HG02885 (cell line): ENCODE measurements at regions not wholly inside any gene's neighbourhood (a gene's known extent, or its start where the extent isn't known, plus 50 kb on each side); places are given as distances from the start of the nearest gene placed in this dataset.

Experiments
- ATAC-seq: cut with Tn5 transposase; IDR thresholded peaks from one replicate; pipeline ENCODE4 v1.9.1; 2021; ENCODE audit warnings: mild to moderate bottlenecking; ENCODE audit not compliant: unreplicated experiment, poor library complexity

GRCh38 chr3:158961911-158962310 is 160.1 kb downstream of the MFSD1 start:
- no peak for ATAC-seq

GRCh38 chr3:158970006-158970405 is 168.2 kb downstream of the MFSD1 start:
- ATAC-seq = no peak

DNA sequence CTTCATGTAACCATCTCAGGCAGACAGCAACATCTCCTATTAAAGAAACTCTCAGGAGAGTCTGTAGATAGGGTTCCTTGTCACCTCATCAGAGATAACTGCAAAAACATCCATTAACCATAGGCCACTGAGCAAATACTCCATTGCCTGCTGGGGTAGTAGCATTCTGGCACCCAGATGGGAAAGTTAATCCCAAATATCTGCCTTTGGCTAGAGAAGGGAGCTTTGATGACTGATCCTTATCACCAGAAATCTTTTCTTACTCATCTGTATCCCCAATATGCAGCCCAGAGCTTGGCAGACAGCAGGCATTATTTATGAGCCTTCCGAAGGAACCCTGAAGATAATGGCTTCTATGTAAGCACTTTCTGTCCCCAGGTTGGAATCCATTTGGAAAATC is 173.1 kb downstream of the MFSD1 start:
- no peak for ATAC-seq

DNA sequence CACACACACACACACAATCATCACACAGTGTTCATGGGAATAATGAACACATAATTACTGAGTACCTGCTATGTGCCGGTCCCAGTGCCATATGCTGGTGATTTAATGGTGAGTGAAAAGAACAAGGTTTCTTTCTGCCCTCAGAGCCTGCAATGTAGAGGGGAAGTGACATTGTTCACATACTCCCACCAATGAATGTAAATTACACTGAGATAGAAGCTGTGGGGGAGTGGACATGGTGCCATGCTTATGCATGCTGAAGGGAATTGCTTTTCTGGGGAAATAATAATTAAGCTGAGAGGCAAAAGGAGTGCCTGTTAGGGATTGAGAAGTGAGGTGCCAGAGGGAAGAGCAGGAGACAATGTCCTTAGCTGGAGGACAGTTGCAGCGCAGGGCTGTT is 175.1 kb downstream of the MFSD1 start:
- no peak for ATAC-seq

- ATAC-seq = no peak
These were observed 175.6 kb downstream of the MFSD1 start for GRCh38 chr3:158977497-158977896.

DNA sequence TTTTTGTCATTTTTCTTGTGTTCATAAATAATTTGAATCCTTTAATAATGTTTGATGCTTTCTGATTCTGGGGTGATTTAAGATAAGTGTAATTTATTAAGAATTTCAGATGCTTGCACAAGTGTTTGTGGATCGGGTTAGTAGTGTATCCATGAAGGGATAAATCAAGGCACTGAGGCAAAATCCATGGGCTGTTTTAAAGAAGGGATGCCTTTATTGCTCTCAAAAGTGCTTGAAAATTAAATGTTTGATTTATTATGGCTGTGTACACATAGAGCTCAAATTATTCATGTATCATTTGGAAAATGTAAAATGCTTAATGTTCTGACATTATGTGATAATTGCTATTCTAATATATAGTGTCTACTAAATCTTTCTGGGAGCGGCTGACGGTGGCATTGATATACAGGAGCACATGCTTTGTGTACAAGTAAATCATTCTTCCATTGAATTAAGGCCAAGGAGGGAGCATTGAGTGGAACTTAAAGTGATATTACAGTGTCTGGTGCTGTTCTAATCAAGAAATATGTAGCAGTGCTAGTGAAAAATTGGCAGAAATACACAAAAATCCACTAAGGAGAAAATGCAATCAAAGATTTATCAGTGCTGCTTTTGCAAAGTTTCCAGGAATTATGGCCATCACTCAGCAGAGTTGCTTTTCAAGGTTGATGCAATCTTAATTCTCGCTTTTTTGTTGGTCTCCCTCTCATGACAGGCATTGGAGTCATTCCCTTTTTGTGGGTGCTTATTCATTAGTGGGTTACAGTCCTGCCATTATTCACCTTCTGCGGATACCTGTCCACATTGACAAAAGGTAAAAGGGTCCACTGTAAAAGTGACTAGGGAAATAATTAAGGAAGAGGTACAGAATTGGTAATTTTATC is 181.6 kb downstream of the MFSD1 start:
- ATAC-seq = no peak

DNA sequence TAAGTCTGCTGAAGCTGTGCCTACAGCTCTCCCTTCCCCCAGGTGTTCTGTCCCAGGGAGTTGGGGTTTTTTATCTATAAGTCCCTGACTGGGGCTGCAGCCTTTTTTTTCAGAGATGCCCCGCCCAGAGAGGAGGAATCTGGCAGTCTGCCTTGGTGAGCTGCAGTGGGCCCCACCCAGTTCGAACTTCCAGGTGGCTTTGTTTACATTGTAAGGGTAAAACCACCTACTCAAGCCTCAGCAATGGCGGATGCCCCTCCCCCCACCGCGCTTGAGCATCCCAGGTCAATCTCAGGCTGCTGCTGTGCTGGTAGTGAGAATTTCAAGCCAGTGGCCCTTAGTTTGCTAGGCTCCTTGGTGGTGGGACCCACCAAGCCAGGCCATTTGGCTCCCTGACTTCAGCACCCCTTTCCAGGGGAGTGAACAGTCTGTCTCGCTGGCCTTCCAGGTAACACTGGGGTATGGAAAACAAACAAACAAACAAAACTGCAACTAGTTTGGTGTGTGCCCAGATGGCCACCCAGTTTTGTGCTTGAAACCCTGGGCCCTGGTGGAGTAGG is 189.4 kb downstream of the MFSD1 start:
- ATAC-seq = no peak

DNA sequence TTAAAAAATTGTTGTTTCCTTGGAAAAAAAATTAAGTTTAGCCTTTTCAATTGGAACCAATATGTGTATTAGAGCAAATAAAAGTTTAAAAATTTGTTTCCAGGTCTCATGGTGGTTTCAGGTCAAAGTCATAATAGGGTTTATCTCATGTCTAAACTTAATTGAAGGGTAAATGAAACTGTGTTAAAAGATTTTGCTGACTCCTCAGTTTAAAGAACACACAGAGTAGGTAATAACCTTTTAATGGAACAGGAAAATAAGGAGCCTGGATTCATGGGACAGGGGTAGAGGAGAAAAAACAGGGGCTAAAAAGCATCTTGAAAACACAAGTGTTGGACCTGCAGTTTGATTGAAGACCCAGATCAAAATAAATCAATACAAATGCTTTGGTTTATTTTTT is 190.6 kb downstream of the MFSD1 start:
- no peak for ATAC-seq

GRCh38 chr3:158994386-158994785 is 192.5 kb downstream of the MFSD1 start:
- ATAC-seq = no peak

DNA sequence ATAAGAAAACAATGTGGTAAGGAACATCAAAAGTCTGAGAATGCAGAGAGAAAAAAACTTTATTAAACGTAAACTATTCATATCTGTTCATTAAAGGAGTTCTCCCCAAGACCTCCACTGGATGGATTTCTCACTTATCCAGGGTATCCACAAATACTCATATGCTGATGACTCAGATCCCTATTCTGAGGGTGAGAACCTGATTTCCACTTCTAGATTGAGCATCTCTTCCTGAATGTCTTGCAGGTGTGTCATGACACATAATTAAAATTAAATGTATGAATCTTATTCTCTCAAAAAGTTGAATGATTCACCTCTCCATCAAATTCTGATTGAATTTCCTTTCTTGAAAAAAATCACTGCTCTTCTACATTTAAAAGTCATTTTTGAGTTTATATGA is 199.9 kb downstream of the MFSD1 start:
- no peak for ATAC-seq

- ATAC-seq = no peak
These were observed 203.3 kb downstream of the MFSD1 start for GRCh38 chr3:159005137-159005536.

DNA sequence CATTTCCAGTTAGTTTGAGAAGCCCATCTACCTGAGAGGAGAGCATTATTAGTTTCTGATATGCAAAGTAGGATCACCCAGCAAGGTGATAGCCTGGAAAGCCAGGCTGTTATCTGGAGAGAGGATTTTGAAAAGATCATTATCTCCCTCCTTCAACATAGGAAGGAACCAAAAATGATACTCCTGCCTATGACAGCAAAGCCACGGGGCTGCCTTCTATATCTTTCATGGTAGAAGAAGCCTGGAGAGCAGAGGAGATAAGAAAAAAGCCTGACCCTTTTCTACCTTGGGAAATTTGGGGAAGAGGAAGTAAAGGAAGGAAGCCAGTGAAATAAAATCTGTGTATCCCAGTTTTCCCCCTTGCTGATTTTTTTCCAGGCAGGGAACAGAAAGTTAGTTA is 205.5 kb downstream of the MFSD1 start:
- no peak for ATAC-seq

DNA sequence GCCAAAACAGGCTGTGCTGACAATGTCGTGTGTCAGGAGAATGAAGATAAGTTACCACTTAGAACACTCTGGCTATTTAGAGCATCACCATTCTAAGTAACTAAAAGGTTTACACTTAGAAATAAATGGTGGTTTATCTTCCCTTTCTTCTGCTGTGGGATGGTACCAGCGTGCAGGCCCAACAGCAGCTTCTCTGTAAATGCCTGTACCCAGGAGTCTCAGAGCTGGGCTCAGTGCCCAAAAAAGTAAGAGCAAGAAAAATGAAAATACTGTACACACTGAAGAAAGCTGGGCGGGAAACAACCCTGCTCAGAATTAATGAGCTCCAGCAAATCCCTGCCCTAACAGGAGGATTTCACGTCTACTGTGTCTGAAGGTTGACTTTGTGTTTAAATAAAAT is 206.5 kb downstream of the MFSD1 start:
- ATAC-seq = no peak

DNA sequence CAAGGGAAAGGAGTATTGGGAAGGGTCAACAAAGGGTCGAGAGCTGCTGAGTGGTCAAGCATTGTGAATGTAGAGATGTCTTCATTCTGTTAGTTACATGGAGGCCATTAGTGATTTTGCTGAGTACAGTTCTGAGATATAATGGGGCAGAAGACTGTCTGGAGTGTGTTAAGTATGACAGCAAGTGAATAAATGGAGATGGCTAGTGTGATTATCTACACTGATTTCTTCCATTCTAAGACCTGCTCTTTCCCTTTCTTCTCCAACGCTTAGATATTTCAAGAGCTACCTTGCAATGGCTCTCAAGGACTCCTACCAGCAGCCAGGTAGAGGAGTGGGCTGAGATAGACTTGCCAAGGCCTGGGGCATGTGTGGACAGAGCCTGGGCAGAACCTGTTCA is 216.5 kb downstream of the MFSD1 start:
- ATAC-seq = no peak

GRCh38 chr3:159025733-159026132 is 223.9 kb downstream of the MFSD1 start:
- no peak for ATAC-seq

DNA sequence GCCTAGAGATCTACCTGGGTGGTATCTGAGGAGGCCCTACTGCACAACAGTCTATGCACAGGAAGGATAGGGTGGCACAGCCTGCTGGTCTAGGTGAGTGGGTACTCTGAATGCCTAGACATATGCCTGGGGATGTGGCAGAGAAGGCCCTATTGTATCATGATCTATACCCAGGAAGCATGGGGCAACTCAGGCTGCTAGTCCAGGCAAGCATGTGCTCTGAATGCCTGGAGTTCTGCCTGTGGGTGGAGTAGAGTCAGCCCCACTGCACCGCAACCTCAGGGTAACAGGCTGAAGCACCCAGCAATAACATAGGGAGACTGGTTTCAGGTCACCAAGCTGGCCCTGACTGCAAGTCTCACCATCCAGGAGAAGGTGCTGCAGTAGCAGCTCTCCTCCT is 224.7 kb downstream of the MFSD1 start:
- no peak for ATAC-seq

DNA sequence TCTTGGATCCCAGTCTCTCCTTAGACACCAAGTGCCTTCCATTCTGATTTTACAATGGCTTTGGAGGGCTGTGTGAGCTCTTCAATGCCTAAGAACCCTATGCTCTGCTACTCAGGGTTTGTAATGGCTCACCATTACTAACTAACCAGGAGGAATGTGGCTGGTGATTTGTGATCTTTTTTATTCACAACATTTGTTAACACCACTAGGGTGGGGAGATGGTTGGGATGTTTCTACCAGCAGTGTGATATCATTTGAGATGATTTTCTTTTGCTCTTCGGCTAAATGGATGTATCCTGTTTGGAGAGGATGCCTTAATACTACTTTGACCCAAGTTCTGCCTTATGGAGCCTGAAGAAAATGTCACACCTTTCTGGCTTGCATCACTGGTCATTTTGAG is 226.9 kb downstream of the MFSD1 start:
- ATAC-seq = no peak

DNA sequence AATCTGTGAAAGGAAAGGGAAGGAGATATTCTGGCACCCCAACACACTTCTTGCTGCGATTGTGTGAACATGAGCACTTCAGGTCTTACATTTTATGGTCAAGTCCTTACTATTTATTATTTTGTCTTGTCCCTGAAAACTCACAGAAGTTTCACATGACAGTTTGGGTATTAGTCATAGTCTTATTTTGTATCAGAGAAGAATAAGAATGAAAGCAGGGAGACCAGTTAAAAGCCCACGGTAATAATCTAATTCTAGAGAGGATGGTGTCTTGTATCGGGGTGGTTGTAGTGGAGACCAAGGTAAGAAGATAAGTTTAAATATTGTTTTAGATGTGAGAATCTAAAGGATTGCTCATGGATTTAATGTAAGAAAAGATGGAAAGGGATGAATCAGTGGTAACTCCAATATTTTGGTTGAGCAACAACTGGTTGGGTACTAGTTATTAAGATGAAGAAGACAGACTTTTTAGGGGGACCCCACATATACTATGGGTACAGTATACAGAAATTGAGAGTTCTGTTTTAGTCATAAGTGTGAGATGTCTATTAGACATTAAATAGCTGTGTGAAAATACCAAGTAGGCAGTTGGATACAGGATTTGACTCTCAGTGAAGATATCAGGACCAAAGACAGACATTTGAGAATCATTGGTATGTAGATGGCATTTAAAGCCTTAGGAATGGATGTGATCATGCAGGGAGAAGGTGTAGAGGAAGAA is 227.6 kb downstream of the MFSD1 start:
- ATAC-seq = peak; percentile 91

GRCh38 chr3:159030138-159030670 is 228.3 kb downstream of the MFSD1 start:
- no peak for ATAC-seq

- no peak for ATAC-seq
These were observed 229.2 kb downstream of the MFSD1 start for GRCh38 chr3:159030886-159031679.
